ENCODE measurements at regions not wholly inside any gene's neighbourhood (a gene's known extent, or its start where the extent isn't known, plus 50 kb on each side); places are given as distances from the start of the nearest gene placed in this dataset.

DNA sequence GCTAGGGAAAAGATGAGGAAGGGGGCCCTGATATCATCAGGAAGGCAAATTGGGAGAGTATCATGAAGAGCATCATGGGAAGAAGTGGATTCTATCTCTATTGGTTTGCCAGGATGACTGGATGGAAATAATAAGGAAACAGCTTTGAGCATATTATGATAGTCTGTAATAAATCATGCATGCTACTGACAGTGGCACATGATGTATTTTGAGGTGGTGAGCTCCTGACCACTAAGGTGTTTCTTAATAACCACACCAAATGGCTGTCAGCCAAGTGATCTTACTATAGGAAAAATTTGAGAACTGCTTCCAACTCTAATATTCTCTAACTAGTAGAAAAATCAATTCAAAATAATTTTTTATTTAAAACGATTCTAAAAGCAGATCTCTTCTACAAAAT, 548.4 kb upstream of the JAG1 start:
- TF ChIP-seq, protein P1, sequence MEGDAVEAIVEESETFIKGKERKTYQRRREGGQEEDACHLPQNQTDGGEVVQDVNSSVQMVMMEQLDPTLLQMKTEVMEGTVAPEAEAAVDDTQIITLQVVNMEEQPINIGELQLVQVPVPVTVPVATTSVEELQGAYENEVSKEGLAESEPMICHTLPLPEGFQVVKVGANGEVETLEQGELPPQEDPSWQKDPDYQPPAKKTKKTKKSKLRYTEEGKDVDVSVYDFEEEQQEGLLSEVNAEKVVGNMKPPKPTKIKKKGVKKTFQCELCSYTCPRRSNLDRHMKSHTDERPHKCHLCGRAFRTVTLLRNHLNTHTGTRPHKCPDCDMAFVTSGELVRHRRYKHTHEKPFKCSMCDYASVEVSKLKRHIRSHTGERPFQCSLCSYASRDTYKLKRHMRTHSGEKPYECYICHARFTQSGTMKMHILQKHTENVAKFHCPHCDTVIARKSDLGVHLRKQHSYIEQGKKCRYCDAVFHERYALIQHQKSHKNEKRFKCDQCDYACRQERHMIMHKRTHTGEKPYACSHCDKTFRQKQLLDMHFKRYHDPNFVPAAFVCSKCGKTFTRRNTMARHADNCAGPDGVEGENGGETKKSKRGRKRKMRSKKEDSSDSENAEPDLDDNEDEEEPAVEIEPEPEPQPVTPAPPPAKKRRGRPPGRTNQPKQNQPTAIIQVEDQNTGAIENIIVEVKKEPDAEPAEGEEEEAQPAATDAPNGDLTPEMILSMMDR (IDR thresholded peaks at IDR 0.05): no peak
- TF ChIP-seq POLR2A (IDR thresholded peaks at IDR 0.05): no peak

All from Peyer's patch (tissue), 4 donors.